ENCODE measurements at regions not wholly inside any gene's neighbourhood (a gene's known extent, or its start where the extent isn't known, plus 50 kb on each side); places are given as distances from the start of the nearest gene placed in this dataset.

- H2AFZ ChIP-seq = no peak overlapping the region
- no peaks in the 10 kb centered on the region for H3K79me2 ChIP-seq (replicated peaks; ENCODE audit: insufficient read depth)
- H3K4me2 ChIP-seq = no peak overlapping the region
- H3K27me3 Mint-ChIP-seq (ENCODE audit: insufficient read depth, low read depth, poor library complexity) = peaks cover 5% of the 10 kb centered on the region
- peaks cover 4% of the 10 kb centered on the region for H3K4me1 ChIP-seq (ENCODE audit: insufficient read depth)
- H3K36me3 ChIP-seq (ENCODE audit: insufficient read depth) = no peaks in the 10 kb centered on the region
- no peaks in the 10 kb centered on the region for H4K20me1 ChIP-seq (replicated peaks; ENCODE audit: insufficient read depth)
- peaks cover under 1% of the 10 kb centered on the region; the same call in 1 of the 3 replicates for H3K9me3 Mint-ChIP-seq
- no peaks in the 10 kb centered on the region for H3K27me3 ChIP-seq (ENCODE audit: insufficient read depth)
- peaks cover 8% of the 10 kb centered on the region for H3K4me1 Mint-ChIP-seq
- DNase-seq (ENCODE audit: low spot score) (no peak), ATAC-seq (no peak)
- H3K27ac ChIP-seq (ENCODE audit: low read depth) = no peak overlapping the region
- H3K4me3 ChIP-seq = no peak overlapping the region
- H3F3A ChIP-seq (replicated peaks; ENCODE audit: low read depth) = no peaks in the 10 kb centered on the region
- no peaks in the 10 kb centered on the region for H3K9me2 ChIP-seq (ENCODE audit: insufficient read depth)
- H3K36me3 Mint-ChIP-seq (ENCODE audit: low read depth) = no peaks in the 10 kb centered on the region; the same call in 2 of the 3 replicates
- H3K27ac Mint-ChIP-seq = no peak overlapping the region
- no peak overlapping the region for H3K4me3 Mint-ChIP-seq
- TF ChIP-seq JUNB (IDR thresholded peaks at IDR 0.05; ENCODE audit: unreplicated experiment) (no peak), ZNF462 (CRISPR knock-in tag; IDR thresholded peaks at IDR 0.05) (no peak), EZH2phosphoT487 (IDR thresholded peaks at IDR 0.05; ENCODE audit: unreplicated experiment) (no peak), STAT1 (IDR thresholded peaks at IDR 0.05; ENCODE audit: unreplicated experiment) (no peak), ZNF331 (CRISPR knock-in tag; IDR thresholded peaks at IDR 0.05; ENCODE audit: low read depth) (no peak), CTCF (conservative IDR thresholded peaks at IDR 0.05; ENCODE audit: low read depth in 2 of 2) (no peak), POLR2AphosphoS5 (IDR thresholded peaks at IDR 0.05; ENCODE audit: low read depth) (no peak), ETS1 (IDR thresholded peaks at IDR 0.05) (no peak)
- TF ChIP-seq, protein P1, sequence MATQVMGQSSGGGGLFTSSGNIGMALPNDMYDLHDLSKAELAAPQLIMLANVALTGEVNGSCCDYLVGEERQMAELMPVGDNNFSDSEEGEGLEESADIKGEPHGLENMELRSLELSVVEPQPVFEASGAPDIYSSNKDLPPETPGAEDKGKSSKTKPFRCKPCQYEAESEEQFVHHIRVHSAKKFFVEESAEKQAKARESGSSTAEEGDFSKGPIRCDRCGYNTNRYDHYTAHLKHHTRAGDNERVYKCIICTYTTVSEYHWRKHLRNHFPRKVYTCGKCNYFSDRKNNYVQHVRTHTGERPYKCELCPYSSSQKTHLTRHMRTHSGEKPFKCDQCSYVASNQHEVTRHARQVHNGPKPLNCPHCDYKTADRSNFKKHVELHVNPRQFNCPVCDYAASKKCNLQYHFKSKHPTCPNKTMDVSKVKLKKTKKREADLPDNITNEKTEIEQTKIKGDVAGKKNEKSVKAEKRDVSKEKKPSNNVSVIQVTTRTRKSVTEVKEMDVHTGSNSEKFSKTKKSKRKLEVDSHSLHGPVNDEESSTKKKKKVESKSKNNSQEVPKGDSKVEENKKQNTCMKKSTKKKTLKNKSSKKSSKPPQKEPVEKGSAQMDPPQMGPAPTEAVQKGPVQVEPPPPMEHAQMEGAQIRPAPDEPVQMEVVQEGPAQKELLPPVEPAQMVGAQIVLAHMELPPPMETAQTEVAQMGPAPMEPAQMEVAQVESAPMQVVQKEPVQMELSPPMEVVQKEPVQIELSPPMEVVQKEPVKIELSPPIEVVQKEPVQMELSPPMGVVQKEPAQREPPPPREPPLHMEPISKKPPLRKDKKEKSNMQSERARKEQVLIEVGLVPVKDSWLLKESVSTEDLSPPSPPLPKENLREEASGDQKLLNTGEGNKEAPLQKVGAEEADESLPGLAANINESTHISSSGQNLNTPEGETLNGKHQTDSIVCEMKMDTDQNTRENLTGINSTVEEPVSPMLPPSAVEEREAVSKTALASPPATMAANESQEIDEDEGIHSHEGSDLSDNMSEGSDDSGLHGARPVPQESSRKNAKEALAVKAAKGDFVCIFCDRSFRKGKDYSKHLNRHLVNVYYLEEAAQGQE (IDR thresholded peaks at IDR 0.05; ENCODE audit: unreplicated experiment) = no peak
Observed at GRCh38 chr5:144703776-144704175, 533.1 kb downstream of the KCTD16 start.

All from GM23338 (cell line).